H9 (cell line): ENCODE measurements at regions not wholly inside any gene's neighbourhood (a gene's known extent, or its start where the extent isn't known, plus 50 kb on each side); places are given as distances from the start of the nearest gene placed in this dataset.

Experiments used
- DNase-seq: peaks from one replicate; pipeline ENCODE4 v3.0.0-alpha.2; 2017
- H2AFZ ChIP-seq: one replicate; pipeline ENCODE4 v1.6.1; 2013; ENCODE audit warnings: mild to moderate bottlenecking, low read length, control low read depth, moderate library complexity
- H2AK5ac ChIP-seq: 2 replicates; pipeline ENCODE4 v1.6.1; 2013; ENCODE audit warnings: low read length, control low read depth, mixed read lengths; ENCODE audit not compliant: insufficient read length
- H2BK120ac ChIP-seq: one replicate; pipeline ENCODE4 v1.6.1; 2013; ENCODE audit warnings: low read depth, mild to moderate bottlenecking, low read length, control low read depth, inconsistent platforms; ENCODE audit not compliant: poor library complexity, severe bottlenecking
- H2BK12ac ChIP-seq: 2 replicates; pipeline ENCODE4 v1.6.1; 2013; ENCODE audit warnings: low read length, control low read depth, mixed read lengths, low read depth; ENCODE audit not compliant: insufficient read length
- H2BK15ac ChIP-seq: 2 replicates; pipeline ENCODE4 v1.6.1; 2013; ENCODE audit warnings: low read depth, low read length, control low read depth
- H2BK20ac ChIP-seq: one replicate; pipeline ENCODE4 v1.6.1; 2013; ENCODE audit warnings: low read depth, mild to moderate bottlenecking, low read length, control low read depth, inconsistent platforms; ENCODE audit not compliant: poor library complexity, severe bottlenecking
- H2BK5ac ChIP-seq: 2 replicates; pipeline ENCODE4 v1.6.1; 2013; ENCODE audit warnings: low read length, control low read depth, mixed read lengths; ENCODE audit not compliant: insufficient read length
- H3K14ac ChIP-seq: 2 replicates; pipeline ENCODE4 v1.6.1; 2013; ENCODE audit warnings: low read length, control low read depth; ENCODE audit not compliant: insufficient read depth
- H3K18ac ChIP-seq: 2 replicates; pipeline ENCODE4 v1.6.1; 2013; ENCODE audit warnings: low read depth, mild to moderate bottlenecking, mixed read lengths, low read length, control low read depth; ENCODE audit not compliant: insufficient read length
- H3K23ac ChIP-seq: 2 replicates; pipeline ENCODE4 v1.6.1; 2013; ENCODE audit warnings: low read length, control low read depth, mixed read lengths, low read depth; ENCODE audit not compliant: insufficient read length
- H3K23me2 ChIP-seq: 2 replicates; pipeline ENCODE4 v1.6.1; 2013; ENCODE audit warnings: low read depth, mild to moderate bottlenecking, mixed read lengths, low read length, control low read depth; ENCODE audit not compliant: insufficient read length, poor library complexity, severe bottlenecking
- H3K27ac ChIP-seq: 2 replicates; pipeline ENCODE4 v1.5.1; 2013; ENCODE audit warnings: low read length, control low read depth, mixed read lengths, low read depth; ENCODE audit not compliant: insufficient read length
- H3K27me3 ChIP-seq: 2 replicates; pipeline ENCODE4 v1.6.1; 2013; ENCODE audit warnings: low read length, control low read depth, inconsistent platforms; ENCODE audit not compliant: insufficient read depth
- H3K4ac ChIP-seq: 2 replicates; pipeline ENCODE4 v1.6.1; 2013; ENCODE audit warnings: low read depth, mild to moderate bottlenecking, control low read depth, inconsistent platforms, low read length, moderate library complexity
- H3K4me1 ChIP-seq: 2 replicates; pipeline ENCODE4 v1.6.1; 2013; ENCODE audit warnings: low read length, control low read depth, inconsistent platforms; ENCODE audit not compliant: insufficient read depth
- H3K4me2 ChIP-seq: 2 replicates; pipeline ENCODE4 v1.6.1; 2013; ENCODE audit warnings: low read length, control low read depth, mixed read lengths; ENCODE audit not compliant: insufficient read length, insufficient read depth
- H3K56ac ChIP-seq: 2 replicates; pipeline ENCODE4 v1.6.1; 2013; ENCODE audit warnings: low read depth, mild to moderate bottlenecking, mixed read lengths, low read length, control low read depth; ENCODE audit not compliant: insufficient read length
- H3K79me1 ChIP-seq: 2 replicates; pipeline ENCODE4 v1.6.1; 2013; ENCODE audit warnings: low read depth, mild to moderate bottlenecking, moderate library complexity, low read length, control low read depth, inconsistent platforms; ENCODE audit not compliant: insufficient read depth, poor library complexity, severe bottlenecking
- H3K79me2 ChIP-seq: 2 replicates; pipeline ENCODE4 v1.6.1; 2013; ENCODE audit warnings: low read length, control low read depth, inconsistent platforms; ENCODE audit not compliant: insufficient read depth
- H3K9ac ChIP-seq: 2 replicates; pipeline ENCODE4 v1.6.1; 2013; ENCODE audit warnings: low read length, control low read depth, mixed read lengths; ENCODE audit not compliant: insufficient read length; ENCODE audit errors: extremely low read depth
- H3K9me3 ChIP-seq: one replicate; pipeline ENCODE4 v1.6.1; 2013; ENCODE audit warnings: low read depth, low read length, inconsistent platforms; ENCODE audit not compliant: control insufficient read depth
- H3T11ph ChIP-seq: one replicate; pipeline ENCODE4 v1.6.1; 2013; ENCODE audit warnings: mild to moderate bottlenecking, low read length, control low read depth, inconsistent platforms
- H4K20me1 ChIP-seq: one replicate; pipeline ENCODE4 v1.6.1; 2013; ENCODE audit not compliant: control insufficient read depth, insufficient read length, insufficient read depth
- H4K5ac ChIP-seq: 2 replicates; pipeline ENCODE4 v1.6.1; 2013; ENCODE audit warnings: low read depth, mild to moderate bottlenecking, mixed read lengths, low read length, control low read depth; ENCODE audit not compliant: insufficient read length
- H4K8ac ChIP-seq: replicated peaks from 2 replicates; pipeline ENCODE4 v1.6.1; 2013; ENCODE audit warnings: low read length, control low read depth, mixed read lengths, low read depth; ENCODE audit not compliant: insufficient read length
- H4K91ac ChIP-seq: 2 replicates; pipeline ENCODE4 v1.6.1; 2013; ENCODE audit warnings: low read depth, mild to moderate bottlenecking, moderate library complexity, mixed read lengths, low read length, control low read depth; ENCODE audit not compliant: insufficient read length
- H3K27ac Mint-ChIP-seq, 3 experiments: 2 replicates in 2 of 3; 3 replicates in 1 of 3; pipeline ENCODE4 v1.8.0; 2020 to 2021; ENCODE audit warnings: mixed read lengths in 3 of 3, mild to moderate bottlenecking in 1 of 3, moderate library complexity in 1 of 3
- H3K27me3 Mint-ChIP-seq: 2 replicates; pipeline ENCODE4 v1.8.0; 2021; ENCODE audit warnings: low read depth, mild to moderate bottlenecking, moderate library complexity, mixed read lengths
- H3K36me3 Mint-ChIP-seq, 3 experiments: 2 replicates in 2 of 3; 3 replicates in 1 of 3; pipeline ENCODE4 v1.8.0; 2020 to 2021; ENCODE audit warnings: low read depth in 3 of 3, mixed read lengths in 3 of 3; ENCODE audit not compliant: insufficient read depth in 1 of 3
- H3K4me1 Mint-ChIP-seq, 2 experiments: 2 replicates each; pipeline ENCODE4 v1.8.0; 2020; ENCODE audit warnings: mixed read lengths in 2 of 2
- H3K4me3 Mint-ChIP-seq, 2 experiments: 2 replicates in 1 of 2; 3 replicates in 1 of 2; pipeline ENCODE4 v1.8.0; 2020 to 2021; ENCODE audit warnings: mild to moderate bottlenecking in 2 of 2, mixed read lengths in 2 of 2, moderate library complexity in 1 of 2
- H3K9me3 Mint-ChIP-seq, 2 experiments: 2 replicates in 1 of 2; 3 replicates in 1 of 2; pipeline ENCODE4 v1.8.0; 2020; ENCODE audit warnings: mild to moderate bottlenecking in 2 of 2, mixed read lengths in 2 of 2, moderate library complexity in 1 of 2
- WGBS: extraction: QIAGEN DNeasy Blood & Tissue Kit; methylation state at CpG from one replicate; pipeline ENCODE4 v1.1.7; 2013; ENCODE audit warnings: missing lambda C conversion rate, low lambda C conversion rate, mixed read lengths; ENCODE audit not compliant: insufficient read length; ENCODE audit errors: extremely low coverage; 5-methylcytosine and 5-hydroxymethylcytosine counted together
- TF ChIP-seq, protein P1 (sequence below): fragments of 200-600 bp; sonication (generic); conservative IDR thresholded peaks from 3 replicates; pipeline ENCODE4 v1.8.0; 2021; ENCODE audit warnings: antibody characterized with exemption, mild to moderate bottlenecking

DNA sequence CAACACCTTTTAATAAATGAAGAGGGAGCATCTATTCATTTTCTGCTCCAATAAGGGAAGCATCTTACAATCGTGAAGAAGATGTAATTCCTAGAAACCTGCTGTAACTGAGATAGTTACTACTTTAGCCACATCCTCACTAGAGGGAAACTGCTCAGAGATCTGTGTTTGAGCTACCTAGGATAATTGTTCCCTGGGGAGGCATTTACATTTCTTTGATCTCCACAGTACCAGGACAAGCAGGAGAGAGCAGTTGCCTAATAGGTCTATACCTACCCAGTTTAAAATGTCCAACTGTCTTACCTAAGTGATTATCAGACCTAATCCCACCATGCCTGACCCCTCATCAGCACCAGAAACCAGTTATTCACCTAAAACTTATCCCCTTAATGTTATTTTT, 196.9 kb downstream of the TUSC1 start:
- Histone ChIP-seq H2AFZ (no peak overlapping the region), H2BK20ac (no peak overlapping the region), H3T11ph (no peak overlapping the region), H4K8ac (no peak overlapping the region), H3K56ac (no peak overlapping the region), H2AK5ac (no peak overlapping the region), H2BK120ac (no peak overlapping the region), H2BK12ac (no peak overlapping the region), H3K23me2 (no peaks in the 10 kb centered on the region), H3K4me1 (no peaks in the 10 kb centered on the region; the same call in 1 of the 2 replicates), H3K14ac (no peak overlapping the region), H3K27ac (no peak overlapping the region), H3K79me1 (no peaks in the 10 kb centered on the region), H4K91ac (no peak overlapping the region), H2BK15ac (no peak overlapping the region), H4K5ac (no peak overlapping the region), H3K4me2 (no peak overlapping the region), H3K4ac (no peak overlapping the region), H3K9me3 (no peaks in the 10 kb centered on the region), H3K23ac (no peak overlapping the region), H3K9ac (no peak overlapping the region), H2BK5ac (no peak overlapping the region), H3K27me3 (no peaks in the 10 kb centered on the region), H3K18ac (no peak overlapping the region), H4K20me1 (no peaks in the 10 kb centered on the region), H3K79me2 (no peaks in the 10 kb centered on the region; the same call in 1 of the 2 replicates)
- Mint-ChIP-seq H3K36me3 (no peaks in the 10 kb centered on the region), H3K4me1 (peaks cover 11 to 18% of the 10 kb centered on the region in 2 experiments), H3K9me3 (no peaks in the 10 kb centered on the region), H3K27me3 (no peaks in the 10 kb centered on the region), H3K4me3 (no peak overlapping the region), H3K27ac (no peak overlapping the region)
- TF ChIP-seq, protein P1, sequence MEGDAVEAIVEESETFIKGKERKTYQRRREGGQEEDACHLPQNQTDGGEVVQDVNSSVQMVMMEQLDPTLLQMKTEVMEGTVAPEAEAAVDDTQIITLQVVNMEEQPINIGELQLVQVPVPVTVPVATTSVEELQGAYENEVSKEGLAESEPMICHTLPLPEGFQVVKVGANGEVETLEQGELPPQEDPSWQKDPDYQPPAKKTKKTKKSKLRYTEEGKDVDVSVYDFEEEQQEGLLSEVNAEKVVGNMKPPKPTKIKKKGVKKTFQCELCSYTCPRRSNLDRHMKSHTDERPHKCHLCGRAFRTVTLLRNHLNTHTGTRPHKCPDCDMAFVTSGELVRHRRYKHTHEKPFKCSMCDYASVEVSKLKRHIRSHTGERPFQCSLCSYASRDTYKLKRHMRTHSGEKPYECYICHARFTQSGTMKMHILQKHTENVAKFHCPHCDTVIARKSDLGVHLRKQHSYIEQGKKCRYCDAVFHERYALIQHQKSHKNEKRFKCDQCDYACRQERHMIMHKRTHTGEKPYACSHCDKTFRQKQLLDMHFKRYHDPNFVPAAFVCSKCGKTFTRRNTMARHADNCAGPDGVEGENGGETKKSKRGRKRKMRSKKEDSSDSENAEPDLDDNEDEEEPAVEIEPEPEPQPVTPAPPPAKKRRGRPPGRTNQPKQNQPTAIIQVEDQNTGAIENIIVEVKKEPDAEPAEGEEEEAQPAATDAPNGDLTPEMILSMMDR = no peak
- no CpG with 5 or more reads among the region's 1 CpG for WGBS
- no peak for DNase-seq
